Astrocyte of the cerebellum (primary cell): ENCODE measurements at regions not wholly inside any gene's neighbourhood (a gene's known extent, or its start where the extent isn't known, plus 50 kb on each side); places are given as distances from the start of the nearest gene placed in this dataset.

Source experiments
- DNase-seq: peaks from one replicate; pipeline ENCODE4 v3.0.0-alpha.2; 2011; ENCODE audit warnings: low read depth
- H3K4me3 ChIP-seq: 2 replicates; pipeline ENCODE4 v1.5.1; 2011; ENCODE audit warnings: mild to moderate bottlenecking, low read depth, low read length, moderate library complexity
- CTCF ChIP-seq: IDR thresholded peaks from 2 replicates; pipeline ENCODE4 v1.5.1; 2012; ENCODE audit warnings: low read length, low read depth, moderate library complexity, mild to moderate bottlenecking; ENCODE audit errors: missing control alignments
- in situ Hi-C: cut with HindIII; loops from 2 replicates; pipeline ENCODE4 v1.10.0; 2017; ENCODE audit warnings: low sequenced_read_pairs

GRCh38 chr21:34006611-34007168 is 66.7 kb upstream of the MRPS6 start:
- in situ Hi-C loops, result no loop called here
- H3K4me3 ChIP-seq, result no peak overlapping the region
- no peak for DNase-seq
- no peak for TF ChIP-seq CTCF

DNA sequence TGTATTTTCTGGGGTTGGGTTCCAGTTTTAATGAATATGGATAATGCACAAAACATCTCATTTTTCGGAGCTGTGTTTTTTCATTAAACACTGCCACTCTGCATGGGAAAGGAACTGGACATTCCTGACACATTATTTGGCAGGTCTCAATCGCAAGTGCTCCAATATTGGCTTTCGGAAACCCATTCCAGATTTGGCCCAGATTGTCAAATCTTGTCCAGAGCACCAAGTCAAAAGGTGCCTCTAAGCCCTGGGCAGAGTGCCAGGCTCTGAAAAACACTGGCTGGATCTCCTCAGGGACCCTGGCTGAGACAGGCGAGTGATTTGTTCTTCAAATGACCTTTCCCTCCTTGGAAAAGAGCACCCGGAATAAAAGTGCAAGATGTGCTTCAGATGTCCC is 68.4 kb upstream of the MRPS6 start:
- in situ Hi-C loops, result no loop called here
- TF ChIP-seq CTCF, result no peak

DNA sequence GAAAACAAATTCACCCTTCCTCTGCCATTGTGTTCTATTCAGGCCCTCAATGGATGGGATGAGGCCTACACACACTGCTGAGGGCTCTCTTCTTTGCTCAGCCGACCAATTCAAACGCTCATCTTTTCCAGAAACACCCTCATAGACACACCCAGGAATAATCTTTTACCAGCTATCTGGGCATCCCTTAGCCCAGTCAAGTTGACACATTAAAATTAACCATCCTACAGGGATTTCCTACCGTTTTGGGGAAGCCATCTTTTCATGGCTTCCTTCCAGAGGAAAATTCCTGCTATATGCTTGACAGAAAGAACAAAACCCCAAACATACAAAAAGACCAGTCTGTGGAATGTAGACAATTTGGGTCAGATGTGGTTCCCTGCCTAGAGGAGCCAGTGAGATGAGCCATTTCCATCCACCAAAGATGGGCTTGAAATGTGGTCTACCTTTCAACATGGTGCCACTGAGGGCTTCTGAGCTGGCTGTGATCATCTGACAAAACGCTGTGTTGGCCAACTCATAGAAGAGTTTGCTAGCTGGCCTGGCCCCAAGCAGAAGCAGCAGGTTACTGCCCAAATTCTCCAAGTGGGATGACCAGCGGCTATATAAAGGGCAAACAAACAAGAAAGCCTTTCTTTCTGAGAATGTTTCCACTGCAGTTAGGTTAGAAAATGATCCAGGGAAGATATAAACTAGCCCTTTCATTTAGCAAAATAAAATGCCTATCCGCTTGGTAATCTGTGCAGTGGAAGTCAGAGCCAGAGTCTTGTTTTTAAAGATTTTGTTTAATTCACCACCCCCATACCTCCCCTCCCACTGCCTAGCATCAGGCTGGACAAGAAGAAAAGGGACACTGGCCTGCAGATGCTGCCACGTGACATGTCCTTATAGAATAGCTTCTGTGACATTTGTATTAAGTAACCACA is 69.1 kb upstream of the MRPS6 start:
- no peak for DNase-seq
- no peak for TF ChIP-seq CTCF
- in situ Hi-C loops, result no loop called here
- no peak overlapping the region for H3K4me3 ChIP-seq

More for the DNA sequence above, 68.4 kb upstream of the MRPS6 start:
- H3K4me3 ChIP-seq, result no peak overlapping the region
- no peak for DNase-seq

- DNase-seq, result no peak
- no peak for TF ChIP-seq CTCF
- H3K4me3 ChIP-seq, result no peak overlapping the region
- in situ Hi-C loops, result no loop called here
Measured at GRCh38 chr21:34003428-34003827, 70.0 kb upstream of the MRPS6 start.

DNA sequence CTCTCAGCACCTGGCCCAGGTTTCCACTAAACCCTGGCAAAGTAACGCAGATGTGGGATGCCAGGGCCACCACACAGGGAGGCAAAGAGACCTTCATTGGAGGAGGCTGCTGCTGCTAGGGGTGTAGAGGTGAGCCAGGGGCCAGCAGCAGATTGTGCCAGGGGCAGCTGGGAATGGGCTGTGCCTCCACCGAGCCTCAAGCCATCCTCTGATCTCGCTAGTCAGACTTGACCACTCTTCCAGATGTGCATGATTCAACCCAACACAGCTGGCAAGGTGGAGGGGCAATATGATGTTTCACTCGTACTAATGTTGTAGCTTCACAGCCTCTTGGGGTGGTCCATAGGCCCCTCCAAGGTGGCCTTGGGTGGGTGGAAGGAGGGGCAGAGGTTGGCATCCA is 73.0 kb upstream of the MRPS6 start:
- DNase-seq, result no peak
- H3K4me3 ChIP-seq, result no peak overlapping the region
- no peak for TF ChIP-seq CTCF
- in situ Hi-C loops, result no loop called here

DNA sequence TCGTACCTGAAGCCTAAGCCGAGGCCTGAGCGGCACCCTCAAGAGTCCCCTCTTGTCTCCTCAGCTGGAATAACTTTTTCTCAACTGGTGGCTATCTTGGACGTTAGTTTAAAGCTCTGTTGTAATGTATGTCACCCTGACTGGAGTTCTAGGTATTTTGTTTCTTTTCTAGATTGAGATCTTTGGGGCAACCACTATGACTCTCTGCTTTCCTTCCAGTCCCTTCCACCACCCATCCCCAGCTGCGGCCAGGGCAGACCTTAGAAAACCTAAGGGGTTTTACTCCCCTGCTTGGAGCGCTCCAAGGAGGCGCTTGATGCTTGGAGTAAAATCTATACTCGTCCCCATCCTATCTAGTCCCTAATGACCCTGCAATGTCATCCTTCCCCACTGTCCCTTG is 74.6 kb upstream of the MRPS6 start:
- no peak for TF ChIP-seq CTCF
- in situ Hi-C loops, result no loop called here
- DNase-seq, result no peak
- H3K4me3 ChIP-seq, result no peak overlapping the region
